Endothelial cell of umbilical vein (primary cell): ENCODE measurements at regions not wholly inside any gene's neighbourhood (a gene's known extent, or its start where the extent isn't known, plus 50 kb on each side); places are given as distances from the start of the nearest gene placed in this dataset.

ENCODE experiments used
- BruUV-seq: library from RNA; stranded (reverse); fragments of 400-500 nt; replicated peaks from 2 replicates; lab custom pipeline; 2021; lab: Mats Ljungman, UMichigan
- CTCF ChIA-PET: fragments of 300-600, 350-600 bp; sonication (Branson Sonifier 250); formaldehyde crosslinking; loops from one replicate; lab custom pipeline; 2021; ENCODE audit warnings: antibody characterized with exemption, inconsistent platforms; lab: Charles Lee
- POLR2A ChIA-PET: fragments of 300-600, 350-600 bp; sonication (Branson Sonifier 250); formaldehyde crosslinking; loops from one replicate; lab custom pipeline; 2021; ENCODE audit warnings: antibody characterized with exemption, inconsistent platforms; lab: Charles Lee
- DNase-seq: peaks from one replicate; pipeline ENCODE4 v3.0.0-alpha.2; 2011; ENCODE audit warnings: low read depth, low spot score
- FAIRE-seq: peaks from 2 replicates; lab custom pipeline; 2011; peaks lifted over from hg19 to GRCh38; lab: Jason Lieb, UNC
- H2AFZ ChIP-seq: 2 replicates; pipeline ENCODE4 v1.6.0; 2012; ENCODE audit warnings: low read depth, low read length, control low read depth, inconsistent platforms
- H3K27ac ChIP-seq: 2 replicates; pipeline ENCODE4 v1.5.1; 2011; ENCODE audit warnings: low read depth, mild to moderate bottlenecking, control low read depth, low read length, moderate library complexity; ENCODE audit not compliant: insufficient read depth
- H3K27me3 ChIP-seq, 2 experiments: 2 replicates each; pipeline versions ENCODE4 v1.6.0 to v1.6.1; 2011; ENCODE audit warnings: low read length in 2 of 2, mixed read lengths in 1 of 2; ENCODE audit not compliant: control insufficient read depth in 2 of 2, insufficient read depth in 2 of 2
- H3K36me3 ChIP-seq, 2 experiments: 2 replicates in 1 of 2; 3 replicates in 1 of 2; pipeline ENCODE4 v1.5.1; 2011; ENCODE audit warnings: low read length in 2 of 2, mild to moderate bottlenecking in 1 of 2, moderate library complexity in 1 of 2; ENCODE audit not compliant: control insufficient read depth in 2 of 2, insufficient read depth in 2 of 2; ENCODE audit errors: extremely low read depth in 1 of 2
- H3K4me1 ChIP-seq: 3 replicates; pipeline ENCODE4 v1.5.1; 2011; ENCODE audit warnings: mild to moderate bottlenecking, low read length; ENCODE audit not compliant: control insufficient read depth, insufficient read depth; ENCODE audit errors: extremely low read depth
- H3K4me2 ChIP-seq: 2 replicates; pipeline ENCODE4 v1.6.1; 2011; ENCODE audit warnings: low read length, control low read depth, mixed read lengths; ENCODE audit not compliant: insufficient read depth
- H3K4me3 ChIP-seq, 3 experiments: fragments of 200-600 bp in 1 of 3; sonication (generic), shearing (Covaris generic) in 1 of 3; replicated peaks in 1 of 3; 2 replicates each; pipeline ENCODE4 v1.5.1; 2011 to 2016; ENCODE audit warnings: control low read depth in 3 of 3, low read length in 3 of 3, mild to moderate bottlenecking in 2 of 3, inconsistent platforms in 1 of 3, low read depth in 1 of 3, moderate library complexity in 1 of 3; ENCODE audit not compliant: insufficient read depth in 1 of 3
- H3K79me2 ChIP-seq: 2 replicates; pipeline ENCODE4 v1.6.0; 2012; ENCODE audit warnings: low read length, inconsistent platforms; ENCODE audit not compliant: control insufficient read depth, insufficient read depth
- H3K9ac ChIP-seq: replicated peaks from 2 replicates; pipeline ENCODE3; 2011; ENCODE audit warnings: low read length, control low read depth; ENCODE audit not compliant: insufficient read depth; ENCODE audit errors: extremely low read depth
- H3K9me1 ChIP-seq: replicated peaks from 3 replicates; pipeline ENCODE4 v1.6.0; 2011; ENCODE audit warnings: mild to moderate bottlenecking, low read length; ENCODE audit not compliant: control insufficient read depth, insufficient read depth; ENCODE audit errors: extremely low read depth
- H3K9me3 ChIP-seq: replicated peaks from 2 replicates; pipeline ENCODE4 v1.5.1; 2012; ENCODE audit warnings: low read length, inconsistent platforms; ENCODE audit not compliant: control insufficient read depth, insufficient read depth
- H4K20me1 ChIP-seq: replicated peaks from 2 replicates; pipeline ENCODE3; 2011; ENCODE audit warnings: mild to moderate bottlenecking, low read length; ENCODE audit not compliant: control insufficient read depth, insufficient read depth; ENCODE audit errors: extremely low read depth
- CTCF ChIP-seq, 2 donors: IDR thresholded peaks; 1 replicate in 1 of 2; 2 replicates in 1 of 2; pipeline ENCODE4 v1.5.1; 2011; ENCODE audit warnings: low read length in 2 of 2, mild to moderate bottlenecking in 2 of 2, moderate library complexity in 2 of 2, control low read depth in 1 of 2, inconsistent platforms in 1 of 2, low read depth in 1 of 2; ENCODE audit not compliant: insufficient read depth in 1 of 2; ENCODE audit errors: extremely low read depth in 1 of 2
- EZH2 ChIP-seq: IDR thresholded peaks from 2 replicates; pipeline ENCODE4 v1.6.1; 2012; ENCODE audit warnings: borderline replicate concordance, low read depth, mild to moderate bottlenecking, moderate library complexity, low read length, inconsistent platforms; ENCODE audit not compliant: severe bottlenecking
- FOS ChIP-seq: IDR thresholded peaks from 2 replicates; pipeline ENCODE4 v1.6.1; 2011; ENCODE audit warnings: mild to moderate bottlenecking, low read length, moderate library complexity, borderline replicate concordance; ENCODE audit not compliant: insufficient read depth
- GATA2 ChIP-seq: IDR thresholded peaks from 2 replicates; pipeline ENCODE4 v1.7.0; 2011; ENCODE audit warnings: low read depth, mild to moderate bottlenecking, moderate library complexity, mixed read lengths, low read length; ENCODE audit not compliant: insufficient read length, insufficient read depth
- JUN ChIP-seq: IDR thresholded peaks from 2 replicates; pipeline ENCODE4 v1.6.1; 2011; ENCODE audit warnings: borderline replicate concordance, low read depth; ENCODE audit not compliant: insufficient read length, insufficient read depth
- MAX ChIP-seq: IDR thresholded peaks from 2 replicates; pipeline ENCODE4 v1.6.1; 2011; ENCODE audit not compliant: insufficient read depth, insufficient read length
- MYC ChIP-seq: IDR thresholded peaks from one replicate; pipeline ENCODE4 v1.6.1; 2011; ENCODE audit warnings: mild to moderate bottlenecking, low read depth, low read length
- POLR2A ChIP-seq: IDR thresholded peaks from 2 replicates; pipeline ENCODE4 v1.6.1; 2012; ENCODE audit warnings: low read depth, mild to moderate bottlenecking, control low read depth, low read length
- POLR2AphosphoS5 ChIP-seq: IDR thresholded peaks from 2 replicates; pipeline ENCODE4 v1.6.1; 2012; ENCODE audit warnings: low read depth, mild to moderate bottlenecking, control low read depth, low read length, moderate library complexity; ENCODE audit not compliant: insufficient read depth
- dilution Hi-C: fragments of 300-500 bp; cut with MboI; formaldehyde crosslinking; loops from one replicate; pipeline ENCODE4 v1.15.0; 2019; ENCODE audit warnings: low sequenced_read_pairs; ENCODE audit not compliant: extremely low pct_ligation_motif_present
- intact Hi-C: fragments of 100-400 bp; cut with micrococcal nuclease; formaldehyde crosslinking; loops from one replicate; pipeline ENCODE4 v1.10.0; 2022

GRCh38 chr7:36796850-36797536, 72.7 kb upstream of the AOAH start:
- Histone ChIP-seq H3K36me3 (no peaks in the 10 kb centered on the region), H3K4me3 (no peak overlapping the region), H3K4me1 (no peaks in the 10 kb centered on the region), H3K4me2 (no peak overlapping the region), H4K20me1 (no peaks in the 10 kb centered on the region), H3K9me3 (no peaks in the 10 kb centered on the region), H3K27me3 (no peaks in the 10 kb centered on the region), H2AFZ (no peak overlapping the region), H3K27ac (no peak overlapping the region), H3K9ac (no peak overlapping the region), H3K79me2 (no peaks in the 10 kb centered on the region), H3K9me1 (no peaks in the 10 kb centered on the region)
- ChIA-PET POLR2A (no interaction called here), CTCF (no interaction called here)
- FAIRE-seq (no peak), DNase-seq (no peak)
- dilution Hi-C loops: no loop called here
- intact Hi-C loops: no loop called here
- no TSS peak for BruUV-seq
- no peak for TF ChIP-seq EZH2
- TF ChIP-seq FOS: no peak
- TF ChIP-seq POLR2AphosphoS5: no peak
- TF ChIP-seq MYC: no peak
- no peak for TF ChIP-seq MAX
- TF ChIP-seq JUN: no peak
- no peak for TF ChIP-seq POLR2A
- no peak for TF ChIP-seq CTCF (IDR thresholded peaks at IDR 0.05; ENCODE audit: extremely low read depth in 1 of 2, insufficient read depth in 1 of 2, low read depth in 1 of 2, low read length in 2 of 2)
- TF ChIP-seq GATA2: no peak
